WTC11 (cell line): ENCODE measurements at regions not wholly inside any gene's neighbourhood (a gene's known extent, or its start where the extent isn't known, plus 50 kb on each side); places are given as distances from the start of the nearest gene placed in this dataset.

Source experiments
- ATAC-seq: fragments of 200-7000 bp; cut with Tn5 transposase; 2 replicates; pipeline ENCODE4 v1.10.0; 2021; ENCODE audit warnings: mild to moderate bottlenecking, moderate library complexity
- CTCF ChIA-PET: fragments of 300-600 bp; sonication (Branson Sonifier 250); formaldehyde crosslinking; loops from one replicate; lab custom pipeline; 2021; ENCODE audit warnings: antibody characterized with exemption; lab: Charles Lee
- POLR2A ChIA-PET: fragments of 350-600 bp; sonication (Branson Sonifier 250); formaldehyde crosslinking; loops from one replicate; lab custom pipeline; 2021; ENCODE audit warnings: antibody characterized with exemption; lab: Charles Lee
- DNase-seq: peaks from one replicate; pipeline ENCODE4 v3.0.0; 2021; ENCODE audit warnings: low spot score
- H3K27ac Mint-ChIP-seq: 2 replicates; pipeline ENCODE4 v1.8.0; 2021; ENCODE audit warnings: mixed read lengths
- H3K27me3 Mint-ChIP-seq: 2 replicates; pipeline ENCODE4 v1.8.0; 2021; ENCODE audit warnings: low read depth, mild to moderate bottlenecking, moderate library complexity, mixed read lengths
- H3K36me3 Mint-ChIP-seq: 2 replicates; pipeline ENCODE4 v1.8.0; 2021; ENCODE audit warnings: mixed read lengths
- H3K4me1 Mint-ChIP-seq: 2 replicates; pipeline ENCODE4 v1.8.0; 2022; ENCODE audit warnings: mixed read lengths
- H3K4me3 Mint-ChIP-seq: 2 replicates; pipeline ENCODE4 v1.8.0; 2021; ENCODE audit warnings: mild to moderate bottlenecking, moderate library complexity, mixed read lengths
- H3K9me3 Mint-ChIP-seq: 2 replicates; pipeline ENCODE4 v1.8.0; 2021; ENCODE audit warnings: mixed read lengths
- EMX1 ChIP-seq: fragments of 250-450 bp; sonication (Bioruptor Pico); IDR thresholded peaks from 2 replicates; pipeline ENCODE4 v1.8.0; 2021; ENCODE audit warnings: mild to moderate bottlenecking
- FOXP1 ChIP-seq: sonication (generic); formaldehyde crosslinking; IDR thresholded peaks from 2 replicates; pipeline ENCODE4 v1.8.0; 2022; ENCODE audit warnings: missing genetic modification reagents, mild to moderate bottlenecking, moderate library complexity, borderline replicate concordance
- GABPB1 ChIP-seq: sonication (generic); formaldehyde crosslinking; IDR thresholded peaks from 2 replicates; pipeline ENCODE4 v1.8.1; 2023; ENCODE audit warnings: mild to moderate bottlenecking, missing genetic modification reagents
- MXD4 ChIP-seq: fragments of 250-450 bp; sonication (Bioruptor Pico); IDR thresholded peaks from 2 replicates; pipeline ENCODE4 v1.8.0; 2021; ENCODE audit warnings: mild to moderate bottlenecking, moderate library complexity, borderline replicate concordance
- NFYB ChIP-seq: sonication (generic); formaldehyde crosslinking; conservative IDR thresholded peaks from 2 replicates; pipeline ENCODE4 v1.8.0; 2022; ENCODE audit warnings: low read depth, missing genetic modification reagents
- NR3C1 ChIP-seq: sonication (generic); formaldehyde crosslinking; conservative IDR thresholded peaks from 2 replicates; pipeline ENCODE4 v1.8.1; 2023; ENCODE audit warnings: low read depth, mild to moderate bottlenecking, missing genetic modification reagents
- RORB ChIP-seq: fragments of 250-450 bp; sonication (Bioruptor Pico); IDR thresholded peaks from 2 replicates; pipeline ENCODE4 v1.9.0; 2021; ENCODE audit warnings: mild to moderate bottlenecking
- SMAD3 ChIP-seq: sonication (generic); formaldehyde crosslinking; IDR thresholded peaks from 2 replicates; pipeline ENCODE4 v1.8.0; 2022; ENCODE audit warnings: missing genetic modification reagents, mild to moderate bottlenecking, borderline replicate concordance
- TF ChIP-seq, protein P1 (sequence below): sonication (generic); formaldehyde crosslinking; IDR thresholded peaks from 2 replicates; pipeline ENCODE4 v1.8.1; 2022; ENCODE audit warnings: low read depth, mild to moderate bottlenecking, moderate library complexity, missing genetic modification reagents, borderline replicate concordance
- TF ChIP-seq, protein P2 (sequence below): sonication (generic); formaldehyde crosslinking; IDR thresholded peaks from 2 replicates; pipeline ENCODE4 v1.8.1; 2022; ENCODE audit warnings: missing genetic modification reagents, borderline replicate concordance
- TF ChIP-seq, protein P3 (sequence below): fragments of 250-450 bp; sonication (Bioruptor Pico); conservative IDR thresholded peaks from 2 replicates; pipeline ENCODE4 v1.9.0; 2021; ENCODE audit warnings: mild to moderate bottlenecking
- TF ChIP-seq, protein P4 (sequence below): sonication (generic); formaldehyde crosslinking; IDR thresholded peaks from 2 replicates; pipeline ENCODE4 v1.8.1; 2023; ENCODE audit warnings: mild to moderate bottlenecking, missing genetic modification reagents
- TF ChIP-seq, protein P5 (sequence below): fragments of 250-450 bp; sonication (Bioruptor Pico); IDR thresholded peaks from 2 replicates; pipeline ENCODE4 v2.1.2; 2022; ENCODE audit warnings: mild to moderate bottlenecking, moderate library complexity
- TF ChIP-seq, protein P6 (sequence below): sonication (generic); formaldehyde crosslinking; IDR thresholded peaks from 2 replicates; pipeline ENCODE4 v1.8.0; 2023; ENCODE audit warnings: missing genetic modification reagents, mild to moderate bottlenecking, borderline replicate concordance

DNA sequence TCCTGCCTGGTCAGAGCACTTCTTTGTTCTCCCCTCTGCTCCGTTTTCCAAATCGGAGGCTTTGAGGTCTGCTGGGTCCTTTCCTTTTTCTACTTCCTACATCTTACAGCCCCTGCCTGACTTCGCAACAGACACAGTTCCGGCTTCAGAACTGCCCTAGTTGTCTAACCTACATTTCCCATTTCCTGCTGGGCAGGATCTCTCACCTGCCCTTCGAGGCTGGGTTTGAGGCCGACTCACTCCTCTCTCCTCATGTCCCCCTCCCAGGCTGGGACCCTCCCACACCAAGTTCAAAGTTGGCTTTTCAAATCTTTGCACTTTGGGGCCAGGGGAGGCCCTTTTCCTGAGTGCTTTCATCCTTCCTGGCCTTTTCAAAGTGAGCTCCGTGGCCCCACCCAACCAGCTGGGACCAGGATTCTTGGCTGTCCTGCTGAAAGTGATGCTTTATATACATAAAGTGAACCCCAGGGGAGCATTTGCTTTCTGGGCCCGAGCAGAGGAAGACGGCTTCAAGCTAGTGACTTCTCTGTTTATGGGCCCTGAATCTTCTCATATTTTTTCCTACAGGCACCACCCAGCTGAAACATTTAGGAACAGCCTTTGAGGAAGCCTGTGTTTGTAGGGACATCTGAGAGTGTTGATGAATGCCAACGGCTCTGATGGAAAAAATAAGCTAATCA lies 281.0 kb upstream of the CRY1 start (continued):
- TF ChIP-seq, protein P1, sequence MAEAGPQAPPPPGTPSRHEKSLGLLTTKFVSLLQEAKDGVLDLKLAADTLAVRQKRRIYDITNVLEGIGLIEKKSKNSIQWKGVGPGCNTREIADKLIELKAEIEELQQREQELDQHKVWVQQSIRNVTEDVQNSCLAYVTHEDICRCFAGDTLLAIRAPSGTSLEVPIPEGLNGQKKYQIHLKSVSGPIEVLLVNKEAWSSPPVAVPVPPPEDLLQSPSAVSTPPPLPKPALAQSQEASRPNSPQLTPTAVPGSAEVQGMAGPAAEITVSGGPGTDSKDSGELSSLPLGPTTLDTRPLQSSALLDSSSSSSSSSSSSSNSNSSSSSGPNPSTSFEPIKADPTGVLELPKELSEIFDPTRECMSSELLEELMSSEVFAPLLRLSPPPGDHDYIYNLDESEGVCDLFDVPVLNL = no peak
- TF ChIP-seq GABPB1 = no peak
- TF ChIP-seq FOXP1 (CRISPR knock-in tag) = no peak
- TF ChIP-seq EMX1 = no peak
- TF ChIP-seq, protein P2, sequence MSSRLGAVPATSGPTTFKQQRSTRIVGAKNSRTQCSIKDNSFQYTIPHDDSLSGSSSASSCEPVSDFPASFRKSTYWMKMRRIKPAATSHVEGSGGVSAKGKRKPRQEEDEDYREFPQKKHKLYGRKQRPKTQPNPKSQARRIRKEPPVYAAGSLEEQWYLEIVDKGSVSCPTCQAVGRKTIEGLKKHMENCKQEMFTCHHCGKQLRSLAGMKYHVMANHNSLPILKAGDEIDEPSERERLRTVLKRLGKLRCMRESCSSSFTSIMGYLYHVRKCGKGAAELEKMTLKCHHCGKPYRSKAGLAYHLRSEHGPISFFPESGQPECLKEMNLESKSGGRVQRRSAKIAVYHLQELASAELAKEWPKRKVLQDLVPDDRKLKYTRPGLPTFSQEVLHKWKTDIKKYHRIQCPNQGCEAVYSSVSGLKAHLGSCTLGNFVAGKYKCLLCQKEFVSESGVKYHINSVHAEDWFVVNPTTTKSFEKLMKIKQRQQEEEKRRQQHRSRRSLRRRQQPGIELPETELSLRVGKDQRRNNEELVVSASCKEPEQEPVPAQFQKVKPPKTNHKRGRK (CRISPR knock-in tag) = no peak
- TF ChIP-seq NFYB = no peak
- TF ChIP-seq, protein P3, sequence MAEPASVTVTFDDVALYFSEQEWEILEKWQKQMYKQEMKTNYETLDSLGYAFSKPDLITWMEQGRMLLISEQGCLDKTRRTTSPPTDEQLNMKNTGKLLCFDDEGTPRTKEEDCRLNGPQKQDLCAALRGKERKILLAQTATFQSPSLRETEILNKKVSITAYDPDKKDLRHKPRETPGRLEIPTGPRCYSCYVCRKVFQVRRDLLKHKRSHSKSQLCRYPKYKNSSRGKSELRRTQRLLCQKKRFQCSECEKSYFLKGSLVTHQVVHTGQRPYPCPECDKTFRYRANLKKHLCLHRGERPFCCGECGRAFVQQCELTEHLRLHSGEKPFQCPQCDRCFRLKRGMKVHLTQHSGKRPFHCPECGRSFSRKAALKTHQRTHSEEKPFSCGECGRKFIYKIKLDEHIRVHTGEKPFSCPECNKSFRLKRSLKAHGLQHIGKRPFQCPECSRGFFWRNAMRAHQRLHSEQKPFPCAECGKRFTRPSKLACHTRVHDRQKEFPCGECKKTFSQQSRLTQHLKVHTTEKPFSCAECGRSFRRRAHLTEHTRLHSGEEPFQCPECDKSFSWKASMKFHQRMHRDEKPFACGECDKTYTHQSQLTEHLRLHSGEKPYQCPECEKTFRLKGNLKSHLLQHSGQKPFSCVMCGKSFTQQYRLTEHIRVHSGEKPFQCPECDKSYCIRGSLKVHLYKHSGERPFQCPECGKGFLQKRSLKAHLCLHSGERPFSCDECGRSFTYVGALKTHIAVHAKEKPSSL (CRISPR knock-in tag) = no peak

DNA sequence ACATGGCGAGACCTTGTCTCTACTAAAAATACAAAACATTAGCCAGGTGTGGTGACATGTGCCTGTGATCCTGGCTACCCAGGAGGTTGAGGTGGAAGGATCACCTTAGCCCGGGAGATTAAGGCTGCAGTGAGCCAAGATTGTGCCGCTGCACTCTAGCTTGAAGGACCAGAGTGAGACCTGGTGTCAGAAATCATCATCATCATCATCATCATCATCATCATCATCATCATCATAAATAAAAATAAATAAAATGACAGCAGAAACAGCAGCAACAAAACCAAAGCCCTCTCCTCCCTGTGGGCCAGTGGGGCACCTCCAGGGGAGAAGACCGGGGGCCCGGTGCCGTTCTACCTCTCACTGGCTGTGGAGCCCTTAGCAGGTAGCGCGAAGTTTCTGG lies 281.9 kb upstream of the CRY1 start:
- H3K9me3 Mint-ChIP-seq = peaks cover 5% of the 10 kb centered on the region; the same call in 1 of the 2 replicates
- peaks cover 44% of the 10 kb centered on the region for H3K4me1 Mint-ChIP-seq
- no peaks in the 10 kb centered on the region for H3K36me3 Mint-ChIP-seq
- peaks cover 4% of the 10 kb centered on the region for H3K27me3 Mint-ChIP-seq
- CTCF ChIA-PET = interaction anchor here (1.0 kb wide), 1 partner anchor 27 kb away, joined by 5 read pairs; no protein-coding TSS in a partner anchor
- no peak for ATAC-seq
- TF ChIP-seq, protein P4, sequence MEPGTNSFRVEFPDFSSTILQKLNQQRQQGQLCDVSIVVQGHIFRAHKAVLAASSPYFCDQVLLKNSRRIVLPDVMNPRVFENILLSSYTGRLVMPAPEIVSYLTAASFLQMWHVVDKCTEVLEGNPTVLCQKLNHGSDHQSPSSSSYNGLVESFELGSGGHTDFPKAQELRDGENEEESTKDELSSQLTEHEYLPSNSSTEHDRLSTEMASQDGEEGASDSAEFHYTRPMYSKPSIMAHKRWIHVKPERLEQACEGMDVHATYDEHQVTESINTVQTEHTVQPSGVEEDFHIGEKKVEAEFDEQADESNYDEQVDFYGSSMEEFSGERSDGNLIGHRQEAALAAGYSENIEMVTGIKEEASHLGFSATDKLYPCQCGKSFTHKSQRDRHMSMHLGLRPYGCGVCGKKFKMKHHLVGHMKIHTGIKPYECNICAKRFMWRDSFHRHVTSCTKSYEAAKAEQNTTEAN (CRISPR knock-in tag) = no peak
- no peak for TF ChIP-seq SMAD3 (CRISPR knock-in tag)
- TF ChIP-seq MXD4 = no peak
- TF ChIP-seq, protein P5, sequence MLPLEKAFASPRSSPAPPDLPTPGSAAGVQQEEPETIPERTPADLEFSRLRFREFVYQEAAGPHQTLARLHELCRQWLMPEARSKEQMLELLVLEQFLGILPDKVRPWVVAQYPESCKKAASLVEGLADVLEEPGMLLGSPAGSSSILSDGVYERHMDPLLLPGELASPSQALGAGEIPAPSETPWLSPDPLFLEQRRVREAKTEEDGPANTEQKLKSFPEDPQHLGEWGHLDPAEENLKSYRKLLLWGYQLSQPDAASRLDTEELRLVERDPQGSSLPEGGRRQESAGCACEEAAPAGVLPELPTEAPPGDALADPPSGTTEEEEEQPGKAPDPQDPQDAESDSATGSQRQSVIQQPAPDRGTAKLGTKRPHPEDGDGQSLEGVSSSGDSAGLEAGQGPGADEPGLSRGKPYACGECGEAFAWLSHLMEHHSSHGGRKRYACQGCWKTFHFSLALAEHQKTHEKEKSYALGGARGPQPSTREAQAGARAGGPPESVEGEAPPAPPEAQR = no peak
- no peak for TF ChIP-seq NR3C1 (CRISPR knock-in tag)
- TF ChIP-seq RORB (CRISPR knock-in tag) = no peak
- TF ChIP-seq, protein P6, sequence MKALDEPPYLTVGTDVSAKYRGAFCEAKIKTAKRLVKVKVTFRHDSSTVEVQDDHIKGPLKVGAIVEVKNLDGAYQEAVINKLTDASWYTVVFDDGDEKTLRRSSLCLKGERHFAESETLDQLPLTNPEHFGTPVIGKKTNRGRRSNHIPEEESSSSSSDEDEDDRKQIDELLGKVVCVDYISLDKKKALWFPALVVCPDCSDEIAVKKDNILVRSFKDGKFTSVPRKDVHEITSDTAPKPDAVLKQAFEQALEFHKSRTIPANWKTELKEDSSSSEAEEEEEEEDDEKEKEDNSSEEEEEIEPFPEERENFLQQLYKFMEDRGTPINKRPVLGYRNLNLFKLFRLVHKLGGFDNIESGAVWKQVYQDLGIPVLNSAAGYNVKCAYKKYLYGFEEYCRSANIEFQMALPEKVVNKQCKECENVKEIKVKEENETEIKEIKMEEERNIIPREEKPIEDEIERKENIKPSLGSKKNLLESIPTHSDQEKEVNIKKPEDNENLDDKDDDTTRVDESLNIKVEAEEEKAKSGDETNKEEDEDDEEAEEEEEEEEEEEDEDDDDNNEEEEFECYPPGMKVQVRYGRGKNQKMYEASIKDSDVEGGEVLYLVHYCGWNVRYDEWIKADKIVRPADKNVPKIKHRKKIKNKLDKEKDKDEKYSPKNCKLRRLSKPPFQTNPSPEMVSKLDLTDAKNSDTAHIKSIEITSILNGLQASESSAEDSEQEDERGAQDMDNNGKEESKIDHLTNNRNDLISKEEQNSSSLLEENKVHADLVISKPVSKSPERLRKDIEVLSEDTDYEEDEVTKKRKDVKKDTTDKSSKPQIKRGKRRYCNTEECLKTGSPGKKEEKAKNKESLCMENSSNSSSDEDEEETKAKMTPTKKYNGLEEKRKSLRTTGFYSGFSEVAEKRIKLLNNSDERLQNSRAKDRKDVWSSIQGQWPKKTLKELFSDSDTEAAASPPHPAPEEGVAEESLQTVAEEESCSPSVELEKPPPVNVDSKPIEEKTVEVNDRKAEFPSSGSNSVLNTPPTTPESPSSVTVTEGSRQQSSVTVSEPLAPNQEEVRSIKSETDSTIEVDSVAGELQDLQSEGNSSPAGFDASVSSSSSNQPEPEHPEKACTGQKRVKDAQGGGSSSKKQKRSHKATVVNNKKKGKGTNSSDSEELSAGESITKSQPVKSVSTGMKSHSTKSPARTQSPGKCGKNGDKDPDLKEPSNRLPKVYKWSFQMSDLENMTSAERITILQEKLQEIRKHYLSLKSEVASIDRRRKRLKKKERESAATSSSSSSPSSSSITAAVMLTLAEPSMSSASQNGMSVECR (CRISPR knock-in tag) = no peak
- TF ChIP-seq, all 79 proteins: peak for 0
- no peak overlapping the region for H3K27ac Mint-ChIP-seq
- H3K4me3 Mint-ChIP-seq = no peak overlapping the region
- DNase-seq = no peak
- POLR2A ChIA-PET = no interaction called here
